Ishikawa (cell line): ENCODE measurements at regions not wholly inside any gene's neighbourhood (a gene's known extent, or its start where the extent isn't known, plus 50 kb on each side); places are given as distances from the start of the nearest gene placed in this dataset.

ENCODE experiments used
- CEBPB ChIP-seq: IDR thresholded peaks from 2 replicates; pipeline ENCODE4 v1.6.1; 2012
- CREB1 ChIP-seq: IDR thresholded peaks from 2 replicates; pipeline ENCODE4 v1.6.1; 2012; ENCODE audit warnings: low read depth
- EP300 ChIP-seq: IDR thresholded peaks from 2 replicates; pipeline ENCODE4 v1.6.1; 2012; ENCODE audit warnings: borderline replicate concordance
- FOXM1 ChIP-seq: IDR thresholded peaks from 2 replicates; pipeline ENCODE4 v1.6.1; 2012; ENCODE audit warnings: low read depth, borderline replicate concordance
- MAX ChIP-seq: IDR thresholded peaks from 2 replicates; pipeline ENCODE4 v1.6.1; 2012
- RAD21 ChIP-seq: IDR thresholded peaks from 2 replicates; pipeline ENCODE4 v1.6.1; 2012; ENCODE audit warnings: low read depth
- TAF1 ChIP-seq: IDR thresholded peaks from 2 replicates; pipeline ENCODE4 v1.6.1; 2012; ENCODE audit warnings: low read depth, mild to moderate bottlenecking
- TCF12 ChIP-seq: IDR thresholded peaks from 2 replicates; pipeline ENCODE4 v1.6.1; 2012; ENCODE audit warnings: low read depth
- USF1 ChIP-seq: IDR thresholded peaks from 2 replicates; pipeline ENCODE4 v1.6.1; 2012
- TF ChIP-seq, protein P1 (sequence below): IDR thresholded peaks from 2 replicates; pipeline ENCODE4 v1.6.1; 2012; ENCODE audit warnings: low read depth, mild to moderate bottlenecking

DNA sequence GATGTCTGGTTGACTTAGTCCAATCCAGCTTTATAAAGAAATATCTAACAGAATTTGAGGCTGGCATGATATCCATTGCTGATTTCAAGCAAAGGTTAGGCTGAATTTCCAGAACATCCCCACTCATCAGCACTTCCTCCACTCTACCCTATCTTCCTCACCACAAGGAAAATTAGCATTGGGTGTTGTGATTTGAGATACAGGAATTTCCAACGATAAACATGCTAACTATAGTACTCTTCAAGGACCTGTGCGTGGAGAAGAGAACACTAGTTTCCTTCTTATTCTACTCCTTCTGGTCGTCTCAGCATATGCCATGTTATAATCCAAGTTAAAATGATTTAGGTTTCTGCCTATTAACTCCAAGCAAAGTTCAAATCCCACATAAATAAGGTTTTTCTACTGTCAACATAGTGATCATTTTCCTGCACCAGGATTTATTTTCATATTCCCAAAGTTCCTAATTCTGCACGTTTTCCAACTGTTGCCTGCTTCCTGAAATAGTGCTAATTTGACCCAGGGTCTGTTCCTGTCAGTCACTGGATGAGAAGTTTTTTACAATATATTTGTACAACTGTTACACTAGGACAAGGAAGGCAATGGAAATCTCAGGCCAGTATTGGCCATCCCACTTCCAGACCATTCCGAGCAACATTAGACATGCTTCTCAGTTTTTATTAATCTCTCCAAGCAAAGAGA, 177.6 kb upstream of the EDNRA start:
- TF ChIP-seq EP300, result no peak
- TF ChIP-seq RAD21, result no peak
- no peak for TF ChIP-seq CREB1
- no peak for TF ChIP-seq TAF1
- no peak for TF ChIP-seq TCF12
- TF ChIP-seq USF1, result no peak
- TF ChIP-seq FOXM1, result no peak
- TF ChIP-seq CEBPB, result no peak
- TF ChIP-seq, protein P1, sequence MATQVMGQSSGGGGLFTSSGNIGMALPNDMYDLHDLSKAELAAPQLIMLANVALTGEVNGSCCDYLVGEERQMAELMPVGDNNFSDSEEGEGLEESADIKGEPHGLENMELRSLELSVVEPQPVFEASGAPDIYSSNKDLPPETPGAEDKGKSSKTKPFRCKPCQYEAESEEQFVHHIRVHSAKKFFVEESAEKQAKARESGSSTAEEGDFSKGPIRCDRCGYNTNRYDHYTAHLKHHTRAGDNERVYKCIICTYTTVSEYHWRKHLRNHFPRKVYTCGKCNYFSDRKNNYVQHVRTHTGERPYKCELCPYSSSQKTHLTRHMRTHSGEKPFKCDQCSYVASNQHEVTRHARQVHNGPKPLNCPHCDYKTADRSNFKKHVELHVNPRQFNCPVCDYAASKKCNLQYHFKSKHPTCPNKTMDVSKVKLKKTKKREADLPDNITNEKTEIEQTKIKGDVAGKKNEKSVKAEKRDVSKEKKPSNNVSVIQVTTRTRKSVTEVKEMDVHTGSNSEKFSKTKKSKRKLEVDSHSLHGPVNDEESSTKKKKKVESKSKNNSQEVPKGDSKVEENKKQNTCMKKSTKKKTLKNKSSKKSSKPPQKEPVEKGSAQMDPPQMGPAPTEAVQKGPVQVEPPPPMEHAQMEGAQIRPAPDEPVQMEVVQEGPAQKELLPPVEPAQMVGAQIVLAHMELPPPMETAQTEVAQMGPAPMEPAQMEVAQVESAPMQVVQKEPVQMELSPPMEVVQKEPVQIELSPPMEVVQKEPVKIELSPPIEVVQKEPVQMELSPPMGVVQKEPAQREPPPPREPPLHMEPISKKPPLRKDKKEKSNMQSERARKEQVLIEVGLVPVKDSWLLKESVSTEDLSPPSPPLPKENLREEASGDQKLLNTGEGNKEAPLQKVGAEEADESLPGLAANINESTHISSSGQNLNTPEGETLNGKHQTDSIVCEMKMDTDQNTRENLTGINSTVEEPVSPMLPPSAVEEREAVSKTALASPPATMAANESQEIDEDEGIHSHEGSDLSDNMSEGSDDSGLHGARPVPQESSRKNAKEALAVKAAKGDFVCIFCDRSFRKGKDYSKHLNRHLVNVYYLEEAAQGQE, result no peak
- TF ChIP-seq MAX, result no peak
